SK-N-MC (cell line): ENCODE measurements at regions not wholly inside any gene's neighbourhood (a gene's known extent, or its start where the extent isn't known, plus 50 kb on each side); places are given as distances from the start of the nearest gene placed in this dataset.

Source experiments
- EZH2 ChIP-seq: fragments of 200-600 bp; sonication (generic); IDR thresholded peaks from one replicate; pipeline ENCODE4 v1.6.1; 2017; ENCODE audit warnings: antibody characterized with exemption
- FOXP2 ChIP-seq: optimal IDR thresholded peaks from 2 replicates; pipeline ENCODE3; 2011; ENCODE audit warnings: mild to moderate bottlenecking, moderate library complexity; ENCODE audit not compliant: insufficient read depth; ENCODE audit errors: extremely low read length, control extremely low read depth
- POLR2AphosphoS5 ChIP-seq: IDR thresholded peaks from 2 replicates; pipeline ENCODE4 v1.6.1; 2012; ENCODE audit warnings: mild to moderate bottlenecking, low read depth, low read length, borderline replicate concordance

- TF ChIP-seq EZH2 (no peak), POLR2AphosphoS5 (no peak), FOXP2 (no peak)
Measured at GRCh38 chr2:16015210-16015902, 75.0 kb downstream of the MYCN start.
